GM23338 (cell line): ENCODE measurements at regions not wholly inside any gene's neighbourhood (a gene's known extent, or its start where the extent isn't known, plus 50 kb on each side); places are given as distances from the start of the nearest gene placed in this dataset. TPM values are rescaled to one million over a fixed set of nuclear protein-coding genes. Genes with fewer than 3 reads are reported as not detected.

ENCODE experiments used
- small RNA-seq: library from RNA; depleted of rRNA; stranded (forward); fragments of <200 nt; gene quantifications from one replicate; pipeline ENCODE3, GENCODE V24; 2014; ENCODE audit warnings: low replicate concordance

Small RNA genes lying in the stretch of these regions (small RNA-seq; reads per million reads assigned to genes)
- gene CYP2C56P = not detected
